ENCODE measurements at regions not wholly inside any gene's neighbourhood (a gene's known extent, or its start where the extent isn't known, plus 50 kb on each side); places are given as distances from the start of the nearest gene placed in this dataset.

- Histone ChIP-seq H2AFZ (replicated peaks; ENCODE audit: low read length, poor library complexity) (peak overlapping the region; percentile 85), H3K56ac (ENCODE audit: extremely low read depth, insufficient read depth, low read length) (no peak overlapping the region), H4K5ac (ENCODE audit: low read depth, low read length) (no peak overlapping the region), H2AK5ac (ENCODE audit: low read depth, low read length) (no peak overlapping the region), H2AK9ac (replicated peaks; ENCODE audit: low read depth, low read length, poor library complexity) (no peak overlapping the region), H3K27me3 (ENCODE audit: control insufficient read depth, insufficient read depth, low read length) (peaks cover 20% of the 10 kb centered on the region), H3K36me3 (ENCODE audit: control insufficient read depth, insufficient read depth, low read length) (no peaks in the 10 kb centered on the region), H4K8ac (ENCODE audit: low read depth in 2 of 2, low read length in 2 of 2) (no peak overlapping the region), H3K9me3 (ENCODE audit: control insufficient read depth, insufficient read depth, low read length) (no peaks in the 10 kb centered on the region), H4K91ac (ENCODE audit: insufficient read depth, low read depth, low read length) (no peak overlapping the region), H2BK15ac (ENCODE audit: low read depth, low read length) (no peak overlapping the region), H3K4me2 (ENCODE audit: low read depth, low read length) (peak overlapping the region; percentile 60; the same call in 1 of the 2 replicates), H3K23ac (ENCODE audit: low read depth, low read length) (no peak overlapping the region), H3K27ac (ENCODE audit: insufficient read depth, low read length) (no peak overlapping the region), H3K4me3 (ENCODE audit: insufficient read depth, low read depth, low read length) (no peak overlapping the region), H2BK120ac (ENCODE audit: low read depth, low read length) (no peak overlapping the region), H4K20me1 (ENCODE audit: insufficient read depth, low read length) (no peaks in the 10 kb centered on the region), H3K18ac (ENCODE audit: low read depth, low read length) (no peak overlapping the region), H3K9ac (ENCODE audit: low read depth, low read length) (no peak overlapping the region), H3K4me1 (ENCODE audit: control insufficient read depth, insufficient read depth, low read length) (no peaks in the 10 kb centered on the region), H3K79me1 (ENCODE audit: low read depth in 1 of 2, low read length in 2 of 2) (no peaks in the 10 kb centered on the region), H3K9me1 (ENCODE audit: insufficient read depth, low read length) (no peaks in the 10 kb centered on the region), H3K14ac (replicated peaks; ENCODE audit: low read depth, low read length) (no peak overlapping the region), H2BK20ac (ENCODE audit: low read depth, low read length) (no peak overlapping the region), H3K4ac (ENCODE audit: low read depth, low read length) (no peak overlapping the region), H2BK5ac (ENCODE audit: low read depth, low read length, poor library complexity, severe bottlenecking) (no peak overlapping the region)
- ATAC-seq (ENCODE audit: low read depth) (no peak), DNase-seq (no peak)
- dilution Hi-C loops (cut with HindIII; ENCODE audit: low sequenced_read_pairs, unreplicated experiment) (no loop called here), in situ Hi-C loops (cut with MboI; ENCODE audit: low sequenced_read_pairs) (no loop called here), intact Hi-C loops (cut with micrococcal nuclease) (loop anchor here (1.0 to 5.0 kb wide), 2 partner anchors 235 to 1207 kb away; no protein-coding TSS in a partner anchor)
- no TSS peak for BruUV-seq (replicated peaks)
- WGBS, 2 experiments (ENCODE audit: extremely low coverage in 2 of 2, insufficient read length in 1 of 2): no CpG with 5 or more reads among the region's 18 CpGs
- ChIA-PET POLR2A (ENCODE audit: unreplicated experiment) (no interaction called here), CTCF (interaction anchor here (0.6 to 2.5 kb wide), 8 partner anchors 12 to 891 kb away, joined by 3 to 8 read pairs (median 4); no protein-coding TSS in a partner anchor)
- TF ChIP-seq POLR2A (IDR thresholded peaks at IDR 0.05; ENCODE audit: low read depth, low read length) (no peak), CTCF (conservative IDR thresholded peaks at IDR 0.05; ENCODE audit: low read depth, low read length) (no peak), MAZ (IDR thresholded peaks at IDR 0.05; ENCODE audit: borderline replicate concordance, low read depth, low read length) (no peak), CHD1 (IDR thresholded peaks at IDR 0.05; ENCODE audit: low read depth, low read length) (no peak), RFX5 (IDR thresholded peaks at IDR 0.05; ENCODE audit: low read depth, low read length) (no peak)
Measured at GRCh38 chr1:181190364-181191035, 102.0 kb downstream of the IER5 start.

Data from IMR-90 (cell line).